ENCODE measurements at regions not wholly inside any gene's neighbourhood (a gene's known extent, or its start where the extent isn't known, plus 50 kb on each side); places are given as distances from the start of the nearest gene placed in this dataset.
A peak's percentile ranks its signal among the peaks of the same experiment; 100 is the strongest.
"Not testable (repeated sequence)": the region's sequence is repeated elsewhere in the genome, so short reads cannot be mapped to it uniquely, and the experiment has no call there.

DNA sequence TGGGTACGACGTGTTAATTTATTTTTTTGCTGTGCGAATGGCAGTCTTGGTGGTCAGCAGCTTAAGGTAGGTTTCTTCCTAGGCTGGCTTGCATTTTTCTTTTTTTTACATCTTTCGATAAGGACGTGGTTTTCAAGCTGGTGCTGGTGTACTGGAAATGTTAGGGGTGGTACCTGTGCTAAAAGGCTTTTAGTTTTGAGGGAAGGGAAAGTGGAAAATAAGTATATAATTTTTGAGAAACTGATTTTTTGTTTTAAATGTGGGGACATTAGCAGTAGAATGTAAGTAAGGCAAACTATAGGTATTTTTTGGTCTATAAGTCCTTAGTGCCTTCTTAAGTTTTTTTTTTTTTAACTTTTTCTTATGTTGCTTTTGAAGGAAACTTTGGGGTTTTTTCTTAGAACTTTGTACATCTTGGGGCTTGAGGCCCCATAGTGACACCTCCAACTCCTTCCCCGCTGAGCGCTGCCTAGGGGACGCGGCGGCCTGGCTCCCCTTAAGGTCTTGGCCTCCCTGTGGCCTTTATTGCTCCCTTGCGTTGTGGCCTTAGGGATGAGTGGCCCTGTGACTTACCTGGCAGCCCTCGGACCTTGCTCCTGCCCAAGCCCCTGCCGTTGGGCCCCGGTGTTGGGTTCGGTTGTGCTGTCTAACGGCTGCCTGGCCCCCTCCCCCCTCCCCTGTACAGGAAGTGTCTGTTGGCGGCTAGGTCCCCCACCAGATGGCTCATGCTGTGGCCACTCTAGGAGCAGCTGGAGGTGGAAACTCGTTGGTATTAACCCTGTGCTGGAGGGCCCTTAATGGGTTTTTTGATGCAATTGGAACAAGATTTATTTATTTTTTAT, 88.0 kb upstream of the RPRML start:
- peak; percentile 34 to 71 (median 51) for DNase-seq

DNA sequence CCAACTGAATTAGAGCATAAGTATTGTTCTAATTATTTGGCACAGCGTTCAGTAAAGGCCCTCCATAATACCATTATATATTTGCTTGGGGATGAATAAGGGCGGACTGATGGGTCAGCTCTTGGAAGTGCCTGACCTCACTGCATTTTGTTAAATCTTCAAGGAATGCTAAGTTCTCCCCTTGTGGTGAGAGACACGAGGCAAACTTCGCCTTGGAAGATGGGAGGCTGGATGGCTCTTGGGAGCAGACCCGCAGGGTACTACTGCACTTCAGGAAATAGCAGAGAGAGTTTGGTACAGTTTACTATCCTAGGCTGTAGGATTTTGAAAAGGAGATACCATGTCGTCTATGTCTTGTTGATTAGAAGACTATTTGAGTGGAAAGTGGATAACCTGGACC, 87.0 kb upstream of the RPRML start:
- DNase-seq = no peak

DNA sequence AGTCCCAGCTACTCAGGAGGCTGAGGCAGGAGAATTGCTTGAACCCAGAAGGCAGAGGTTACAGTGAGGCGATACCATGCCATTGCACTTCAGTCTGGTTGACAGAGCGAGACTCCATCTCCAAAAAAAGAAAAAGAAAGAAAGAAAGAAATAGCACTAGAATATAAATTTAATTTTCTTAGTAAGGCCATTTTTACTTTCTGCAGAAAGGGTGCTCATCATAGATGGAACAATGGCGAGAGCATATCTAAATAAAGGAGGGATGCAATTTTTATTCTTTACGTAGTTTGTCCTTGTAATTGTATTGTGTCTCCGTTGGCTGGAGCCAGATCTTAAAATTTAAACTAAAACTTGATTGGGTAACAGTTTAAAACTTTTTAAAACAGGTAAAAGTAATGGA, 85.6 kb upstream of the RPRML start:
- DNase-seq = no peak

DNA sequence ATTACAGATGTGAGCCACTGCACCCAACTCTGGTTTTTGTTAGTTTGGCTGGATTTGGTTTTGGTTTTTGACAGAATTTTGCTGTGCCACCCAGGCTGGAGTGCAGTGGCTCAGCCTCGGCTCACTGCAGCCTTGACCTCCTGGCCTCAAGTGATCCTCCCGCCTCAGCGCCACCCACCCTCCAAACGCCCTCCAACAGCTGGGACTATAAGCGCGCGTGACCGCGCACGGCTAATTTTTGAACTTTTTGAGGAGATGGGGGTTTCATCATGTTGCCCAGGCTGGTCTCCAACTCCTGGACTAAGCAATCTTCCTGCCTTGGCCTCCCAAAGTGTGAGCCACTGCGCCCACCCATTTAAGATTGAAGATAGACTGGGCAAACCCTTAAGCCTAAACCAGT, 84.4 kb upstream of the RPRML start:
- no peak for DNase-seq

DNA sequence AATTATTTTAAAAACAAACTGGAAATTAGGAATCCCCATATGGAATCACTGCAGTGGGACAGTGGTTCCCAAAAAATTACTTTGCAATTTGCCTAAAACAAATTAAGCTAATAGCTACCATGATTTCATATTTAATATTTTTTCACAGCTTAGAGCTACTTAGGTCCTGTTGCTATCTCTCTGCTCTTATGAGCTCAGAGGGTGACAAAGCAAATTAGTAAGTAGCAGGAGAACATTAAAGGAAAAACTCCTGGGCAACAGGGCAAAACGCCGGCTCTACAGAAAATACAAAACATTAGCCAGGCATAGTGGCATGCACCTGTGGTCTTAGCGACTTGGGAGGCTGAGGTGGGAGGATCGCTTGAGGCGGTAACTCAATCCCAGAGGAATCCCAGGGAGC, 83.8 kb upstream of the RPRML start:
- not testable (repeated sequence) for DNase-seq

DNA sequence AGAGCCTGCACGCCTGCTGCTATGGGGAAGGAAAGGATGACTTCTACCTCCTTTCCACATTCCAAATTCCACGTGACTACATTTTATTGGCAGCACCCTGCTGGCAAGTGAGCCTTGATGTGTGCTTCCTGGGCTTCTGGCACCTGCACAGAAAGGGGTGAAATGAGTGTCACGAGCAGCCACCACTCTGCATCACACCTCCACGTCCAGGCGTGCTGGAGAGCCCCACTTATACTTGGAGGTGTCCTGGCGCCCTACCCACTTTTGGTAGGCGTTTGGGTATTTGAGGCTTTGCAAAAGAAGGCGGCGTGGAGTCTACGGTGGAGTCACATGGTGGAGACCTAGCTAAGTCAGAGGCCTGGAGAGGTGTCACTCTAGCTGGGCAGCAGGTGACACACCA, 81.0 kb upstream of the RPRML start:
- not testable (repeated sequence) for DNase-seq

DNA sequence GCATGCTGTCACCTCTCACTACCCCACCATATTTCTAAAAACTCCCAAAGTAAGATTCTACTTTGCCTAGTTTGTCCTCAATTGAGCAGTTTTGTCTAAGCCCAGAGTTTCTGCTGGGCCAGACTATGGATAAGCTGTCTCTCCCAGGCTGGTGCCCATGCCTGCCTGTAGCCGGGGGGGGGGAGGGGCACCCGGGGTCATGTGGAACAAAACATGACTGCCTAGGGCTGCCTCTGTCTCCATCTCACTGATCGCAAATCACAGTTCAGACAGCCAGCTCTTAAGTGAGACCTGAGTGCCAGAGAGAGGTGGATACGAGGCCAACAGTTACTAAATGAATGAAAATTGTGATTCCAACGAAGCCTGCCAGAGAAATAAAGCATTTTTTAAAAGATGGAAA, 78.8 kb upstream of the RPRML start:
- no peak for DNase-seq

DNA sequence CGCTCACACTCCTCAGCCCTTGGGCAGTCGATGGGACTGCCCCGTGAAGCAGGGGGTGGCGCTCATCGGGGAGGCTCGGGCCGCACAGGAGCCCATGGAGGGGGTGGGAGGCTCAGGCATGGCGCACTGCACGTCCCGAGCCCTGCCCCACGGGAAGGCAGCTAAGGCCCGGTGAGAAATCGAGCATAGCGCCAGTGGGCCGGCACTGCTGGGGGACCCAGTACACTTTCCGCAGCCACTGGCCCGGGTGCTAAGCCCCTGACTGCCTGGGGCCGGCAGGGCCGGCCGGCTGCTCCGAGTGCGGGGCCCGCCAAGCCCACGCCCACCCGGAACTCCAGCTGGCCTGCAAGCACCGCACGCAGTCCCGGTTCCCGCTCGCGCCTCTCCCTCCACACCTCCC, 78.2 kb upstream of the RPRML start:
- not testable (repeated sequence) for DNase-seq

DNA sequence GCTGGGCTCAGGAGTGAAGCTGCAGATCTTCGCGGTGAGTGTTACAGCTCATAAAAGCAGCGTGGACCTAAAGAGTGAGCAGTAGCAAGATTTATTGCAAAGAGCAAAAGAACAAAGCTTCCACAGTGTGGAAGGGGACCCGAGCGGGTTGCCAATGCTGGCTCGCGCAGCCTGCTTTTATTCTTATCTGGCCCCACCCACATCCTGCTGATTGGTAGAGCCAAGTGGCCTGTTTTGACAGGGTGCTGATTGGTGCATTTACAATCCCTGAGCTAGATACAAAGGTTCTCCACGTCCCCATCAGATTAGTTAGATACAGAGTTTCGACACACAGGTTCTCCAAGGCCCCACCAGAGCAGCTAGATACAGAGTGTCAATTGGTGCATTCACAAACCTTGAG, 77.6 kb upstream of the RPRML start:
- DNase-seq = not testable (repeated sequence)

All from activated naive CD4-positive, alpha-beta T cell (primary cell).